ENCODE measurements at regions not wholly inside any gene's neighbourhood (a gene's known extent, or its start where the extent isn't known, plus 50 kb on each side); places are given as distances from the start of the nearest gene placed in this dataset.

GRCh38 chr1:238115852-238116251 lies 225.1 kb upstream of the ZP4 start:
- TF ChIP-seq CTCF (IDR thresholded peaks at IDR 0.05; ENCODE audit: borderline replicate concordance, extremely low read depth, low read length, poor library complexity, severe bottlenecking), result no peak
- TF ChIP-seq EZH2 (IDR thresholded peaks at IDR 0.05; ENCODE audit: borderline replicate concordance, low read depth, low read length, severe bottlenecking), result no peak

Data from DND-41 (cell line).